Heart left ventricle (tissue), 13 donors: ENCODE measurements at regions not wholly inside any gene's neighbourhood (a gene's known extent, or its start where the extent isn't known, plus 50 kb on each side); places are given as distances from the start of the nearest gene placed in this dataset.
"Not testable (repeated sequence)": the region's sequence is repeated elsewhere in the genome, so short reads cannot be mapped to it uniquely, and the experiment has no call there.

Experiments
- POLR2A ChIP-seq, 2 donors: fragments of 450-650 bp; IDR thresholded peaks; one replicate each; pipeline ENCODE4 v1.6.1; 2017; ENCODE audit warnings: antibody characterized with exemption in 2 of 2, mild to moderate bottlenecking in 2 of 2, moderate library complexity in 2 of 2
- TF ChIP-seq, protein P1 (sequence below), 12 donors: fragments of 200-600 bp; sonication (generic) in 4 of 12; IDR thresholded peaks; one replicate each; pipeline versions ENCODE4 v1.5.0 to v1.8.0; 2018 to 2022; ENCODE audit warnings: antibody characterized with exemption in 12 of 12, mild to moderate bottlenecking in 5 of 12
- donor health status: ischemic (EF 13 %, LVEDD 7.1; RV severe dilation, severe dysfunction).
- donor health status: DM: no; HTN: yes; CAD: no.
- donor health status: DM: no; HTN: no; CAD: no.
- donor health status: ischemic (EF 25% LVEDD 6.9; RV normal size, moderate dysfunction).
- donor health status: ischemic (EF 25% LVEDD 5.7; RV mildly dilated, moderate dysfunction).
- donor health status: ischemic (EF 35%, LVEDD 5.7; RV mildly dilated, moderate dysfunction).
- donor health status: nonischemic (EF 11% LVEDD 7.7; RV severe dilation, severe dysfunction).
- donor health status: DM: yes; HTN: yes; CAD: no.
- donor health status: PGD.
- donor health status: ischemic (EF 29% LVEDD 5.4; RV normal size, mild dysfunction).
- donor health status: nonischemic (EF 23%, LVEDD 6.1; RV moderate dilation, normal function).

DNA sequence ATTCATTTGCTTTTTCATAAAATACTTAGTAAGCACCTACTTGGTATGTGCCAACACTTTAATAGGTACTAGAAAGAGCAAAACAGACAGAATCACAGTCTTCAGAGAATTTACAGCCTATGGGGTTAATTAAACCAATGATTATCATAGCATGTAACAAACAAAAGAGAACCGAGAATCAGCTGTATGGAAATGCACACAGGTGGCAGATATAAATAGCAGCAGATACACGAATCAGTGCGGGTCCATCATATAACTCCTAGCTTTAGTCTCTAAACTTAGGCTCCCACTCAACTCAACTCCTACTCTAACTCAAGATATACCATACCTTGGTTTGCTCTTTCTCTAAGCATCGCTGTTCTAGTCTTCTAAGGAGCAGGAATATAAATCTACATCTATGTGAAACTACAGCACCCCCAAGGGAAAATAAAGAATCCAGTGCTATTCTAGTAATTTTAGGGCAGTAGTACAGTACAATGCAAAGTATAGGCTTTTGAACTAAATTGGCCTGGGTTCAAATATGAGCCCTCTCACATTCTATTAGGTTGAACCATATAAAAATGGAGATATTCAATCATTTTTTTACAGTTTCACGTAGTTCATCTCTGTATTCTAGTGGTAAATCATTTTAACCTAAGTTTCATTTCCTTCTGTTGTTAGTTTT is 108.5 kb upstream of the NBPF9 start:
- TF ChIP-seq, protein P1, sequence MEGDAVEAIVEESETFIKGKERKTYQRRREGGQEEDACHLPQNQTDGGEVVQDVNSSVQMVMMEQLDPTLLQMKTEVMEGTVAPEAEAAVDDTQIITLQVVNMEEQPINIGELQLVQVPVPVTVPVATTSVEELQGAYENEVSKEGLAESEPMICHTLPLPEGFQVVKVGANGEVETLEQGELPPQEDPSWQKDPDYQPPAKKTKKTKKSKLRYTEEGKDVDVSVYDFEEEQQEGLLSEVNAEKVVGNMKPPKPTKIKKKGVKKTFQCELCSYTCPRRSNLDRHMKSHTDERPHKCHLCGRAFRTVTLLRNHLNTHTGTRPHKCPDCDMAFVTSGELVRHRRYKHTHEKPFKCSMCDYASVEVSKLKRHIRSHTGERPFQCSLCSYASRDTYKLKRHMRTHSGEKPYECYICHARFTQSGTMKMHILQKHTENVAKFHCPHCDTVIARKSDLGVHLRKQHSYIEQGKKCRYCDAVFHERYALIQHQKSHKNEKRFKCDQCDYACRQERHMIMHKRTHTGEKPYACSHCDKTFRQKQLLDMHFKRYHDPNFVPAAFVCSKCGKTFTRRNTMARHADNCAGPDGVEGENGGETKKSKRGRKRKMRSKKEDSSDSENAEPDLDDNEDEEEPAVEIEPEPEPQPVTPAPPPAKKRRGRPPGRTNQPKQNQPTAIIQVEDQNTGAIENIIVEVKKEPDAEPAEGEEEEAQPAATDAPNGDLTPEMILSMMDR (IDR thresholded peaks at IDR 0.05), result not testable (repeated sequence)
- not testable (repeated sequence) for TF ChIP-seq POLR2A (IDR thresholded peaks at IDR 0.05)
